ENCODE measurements at regions not wholly inside any gene's neighbourhood (a gene's known extent, or its start where the extent isn't known, plus 50 kb on each side); places are given as distances from the start of the nearest gene placed in this dataset.

GRCh38 chr11:82606738-82607137 is 126.9 kb downstream of the FAM181B start:
- BruUV-seq (replicated peaks), result no TSS peak
- Mint-ChIP-seq H3K36me3 (ENCODE audit: insufficient read depth, unreplicated experiment) (no peaks in the 10 kb centered on the region), H3K4me1 (ENCODE audit: insufficient read depth, unreplicated experiment) (no peaks in the 10 kb centered on the region), H3K9me3 (ENCODE audit: unreplicated experiment) (no peaks in the 10 kb centered on the region), H3K4me3 (ENCODE audit: unreplicated experiment) (no peak overlapping the region), H3K27ac (ENCODE audit: low read depth, unreplicated experiment) (no peak overlapping the region), H3K27me3 (ENCODE audit: insufficient read depth, unreplicated experiment) (peaks cover 78% of the 10 kb centered on the region)
- TF ChIP-seq, protein P1, sequence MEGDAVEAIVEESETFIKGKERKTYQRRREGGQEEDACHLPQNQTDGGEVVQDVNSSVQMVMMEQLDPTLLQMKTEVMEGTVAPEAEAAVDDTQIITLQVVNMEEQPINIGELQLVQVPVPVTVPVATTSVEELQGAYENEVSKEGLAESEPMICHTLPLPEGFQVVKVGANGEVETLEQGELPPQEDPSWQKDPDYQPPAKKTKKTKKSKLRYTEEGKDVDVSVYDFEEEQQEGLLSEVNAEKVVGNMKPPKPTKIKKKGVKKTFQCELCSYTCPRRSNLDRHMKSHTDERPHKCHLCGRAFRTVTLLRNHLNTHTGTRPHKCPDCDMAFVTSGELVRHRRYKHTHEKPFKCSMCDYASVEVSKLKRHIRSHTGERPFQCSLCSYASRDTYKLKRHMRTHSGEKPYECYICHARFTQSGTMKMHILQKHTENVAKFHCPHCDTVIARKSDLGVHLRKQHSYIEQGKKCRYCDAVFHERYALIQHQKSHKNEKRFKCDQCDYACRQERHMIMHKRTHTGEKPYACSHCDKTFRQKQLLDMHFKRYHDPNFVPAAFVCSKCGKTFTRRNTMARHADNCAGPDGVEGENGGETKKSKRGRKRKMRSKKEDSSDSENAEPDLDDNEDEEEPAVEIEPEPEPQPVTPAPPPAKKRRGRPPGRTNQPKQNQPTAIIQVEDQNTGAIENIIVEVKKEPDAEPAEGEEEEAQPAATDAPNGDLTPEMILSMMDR (IDR thresholded peaks at IDR 0.05; ENCODE audit: unreplicated experiment), result no peak
- no peak for DNase-seq (ENCODE audit: unreplicated experiment)
- ChIA-PET CTCF (interaction anchor here (0.5 kb wide), 1 partner anchor 1230 kb away, joined by 3 read pairs; no protein-coding TSS in a partner anchor), POLR2A (no interaction called here)
- intact Hi-C loops (cut with micrococcal nuclease), result no loop called here

DNA sequence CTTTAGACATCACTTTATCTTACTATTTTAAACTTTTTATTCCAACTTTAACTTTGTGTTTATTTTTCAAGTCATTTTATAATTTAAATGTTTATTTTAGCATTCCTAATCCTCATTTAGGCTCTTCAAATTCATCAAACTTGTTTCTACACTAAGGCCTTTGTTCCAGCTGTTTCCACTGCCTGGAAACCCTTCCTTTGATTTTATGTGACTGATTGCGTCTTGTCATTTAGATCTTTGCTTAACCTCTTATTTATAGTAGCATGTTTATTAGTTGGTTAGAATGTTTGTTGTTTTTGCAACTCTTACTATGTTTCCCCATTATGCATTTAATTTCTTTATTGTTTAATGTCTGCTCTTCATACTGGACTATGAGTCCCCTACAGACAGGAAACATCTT is 132.0 kb downstream of the FAM181B start:
- Mint-ChIP-seq H3K27me3 (ENCODE audit: insufficient read depth, unreplicated experiment) (peaks cover 66% of the 10 kb centered on the region), H3K4me3 (ENCODE audit: unreplicated experiment) (no peak overlapping the region), H3K4me1 (ENCODE audit: insufficient read depth, unreplicated experiment) (no peaks in the 10 kb centered on the region), H3K36me3 (ENCODE audit: insufficient read depth, unreplicated experiment) (no peaks in the 10 kb centered on the region), H3K27ac (ENCODE audit: low read depth, unreplicated experiment) (no peak overlapping the region), H3K9me3 (ENCODE audit: unreplicated experiment) (no peaks in the 10 kb centered on the region)
- intact Hi-C loops (cut with micrococcal nuclease), result no loop called here
- no TSS peak for BruUV-seq (replicated peaks)
- POLR2A ChIA-PET, result no interaction called here
- no peak for DNase-seq (ENCODE audit: unreplicated experiment)
- CTCF ChIA-PET, result interaction anchor here (1.0 kb wide), 1 partner anchor 13 kb away, joined by 3 read pairs; no protein-coding TSS in a partner anchor
- TF ChIP-seq, protein P1 (IDR thresholded peaks at IDR 0.05; ENCODE audit: unreplicated experiment), result no peak

DNA sequence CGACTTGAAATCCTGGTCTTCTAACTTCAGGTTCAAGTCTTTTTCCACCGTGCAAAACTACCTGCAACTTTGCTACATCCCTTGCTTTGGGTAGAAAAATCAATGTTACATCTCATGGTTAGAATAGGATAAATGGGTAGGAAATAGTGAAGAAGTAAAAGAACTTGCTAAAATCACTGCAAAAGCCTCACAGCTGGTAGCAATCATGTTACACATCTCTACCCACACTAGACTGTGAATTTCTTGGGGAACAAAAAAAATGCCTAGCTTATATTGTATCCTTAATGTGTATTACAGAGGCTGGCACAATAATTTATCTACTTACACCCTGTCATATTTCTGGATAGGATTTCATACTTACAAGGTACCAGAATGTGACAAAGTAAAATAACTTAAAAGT is 133.8 kb downstream of the FAM181B start:
- no TSS peak for BruUV-seq (replicated peaks)
- Mint-ChIP-seq H3K4me3 (ENCODE audit: unreplicated experiment) (no peak overlapping the region), H3K9me3 (ENCODE audit: unreplicated experiment) (no peaks in the 10 kb centered on the region), H3K27me3 (ENCODE audit: insufficient read depth, unreplicated experiment) (peaks cover 59% of the 10 kb centered on the region), H3K4me1 (ENCODE audit: insufficient read depth, unreplicated experiment) (no peaks in the 10 kb centered on the region), H3K36me3 (ENCODE audit: insufficient read depth, unreplicated experiment) (no peaks in the 10 kb centered on the region), H3K27ac (ENCODE audit: low read depth, unreplicated experiment) (no peak overlapping the region)
- ChIA-PET CTCF (no interaction called here), POLR2A (no interaction called here)
- no peak for DNase-seq (ENCODE audit: unreplicated experiment)
- intact Hi-C loops (cut with micrococcal nuclease), result no loop called here
- TF ChIP-seq, protein P1 (IDR thresholded peaks at IDR 0.05; ENCODE audit: unreplicated experiment), result no peak

- no peak for DNase-seq (ENCODE audit: unreplicated experiment)
- BruUV-seq (replicated peaks), result no TSS peak
- intact Hi-C loops (cut with micrococcal nuclease), result no loop called here
- Mint-ChIP-seq H3K4me3 (ENCODE audit: unreplicated experiment) (no peak overlapping the region), H3K9me3 (ENCODE audit: unreplicated experiment) (no peaks in the 10 kb centered on the region), H3K4me1 (ENCODE audit: insufficient read depth, unreplicated experiment) (no peaks in the 10 kb centered on the region), H3K36me3 (ENCODE audit: insufficient read depth, unreplicated experiment) (no peaks in the 10 kb centered on the region), H3K27me3 (ENCODE audit: insufficient read depth, unreplicated experiment) (peaks cover 38% of the 10 kb centered on the region), H3K27ac (ENCODE audit: low read depth, unreplicated experiment) (no peak overlapping the region)
- POLR2A ChIA-PET, result no interaction called here
- CTCF ChIA-PET, result interaction anchor here (0.7 kb wide), 1 partner anchor 668 kb away, joined by 3 read pairs; no protein-coding TSS in a partner anchor
- TF ChIP-seq, protein P1 (IDR thresholded peaks at IDR 0.05; ENCODE audit: unreplicated experiment), result no peak
Measured at GRCh38 chr11:82586581-82586980, 147.1 kb downstream of the FAM181B start.

Measured in MCF 10A (cell line).